22Rv1 (cell line): ENCODE measurements at regions not wholly inside any gene's neighbourhood (a gene's known extent, or its start where the extent isn't known, plus 50 kb on each side); places are given as distances from the start of the nearest gene placed in this dataset.

Source experiments
- H3K27ac ChIP-seq: fragments of 450-650 bp; 2 replicates; pipeline ENCODE4 v1.5.1; 2017
- ZFX ChIP-seq: fragments of 450-650 bp; IDR thresholded peaks from 2 replicates; pipeline ENCODE4 v1.6.1; 2017; ENCODE audit warnings: antibody characterized with exemption, borderline replicate concordance
- TF ChIP-seq, protein P1 (sequence below): fragments of 450-650 bp; IDR thresholded peaks from 2 replicates; pipeline ENCODE4 v1.5.1; 2017; ENCODE audit warnings: mild to moderate bottlenecking

DNA sequence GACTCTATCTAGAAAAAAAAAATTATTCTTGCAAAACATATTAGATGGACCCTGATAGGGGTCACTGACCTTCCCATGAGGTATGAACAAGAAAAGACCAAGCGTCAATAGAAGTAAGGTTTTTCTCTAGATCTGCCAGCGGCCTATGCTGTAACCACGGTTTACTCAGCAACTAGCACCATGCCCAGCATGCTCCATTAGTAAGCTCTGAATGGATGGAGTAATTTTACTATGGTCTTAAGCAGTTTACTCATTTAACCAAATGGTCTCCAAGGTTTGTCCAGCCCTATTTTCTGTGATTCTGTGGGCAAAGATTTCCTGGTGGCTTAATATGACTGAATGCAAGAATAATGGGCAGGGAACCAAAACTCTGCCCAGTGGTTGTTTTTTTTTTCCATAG, 113.9 kb downstream of the ADSS2 start:
- no peak for TF ChIP-seq ZFX
- TF ChIP-seq, protein P1, sequence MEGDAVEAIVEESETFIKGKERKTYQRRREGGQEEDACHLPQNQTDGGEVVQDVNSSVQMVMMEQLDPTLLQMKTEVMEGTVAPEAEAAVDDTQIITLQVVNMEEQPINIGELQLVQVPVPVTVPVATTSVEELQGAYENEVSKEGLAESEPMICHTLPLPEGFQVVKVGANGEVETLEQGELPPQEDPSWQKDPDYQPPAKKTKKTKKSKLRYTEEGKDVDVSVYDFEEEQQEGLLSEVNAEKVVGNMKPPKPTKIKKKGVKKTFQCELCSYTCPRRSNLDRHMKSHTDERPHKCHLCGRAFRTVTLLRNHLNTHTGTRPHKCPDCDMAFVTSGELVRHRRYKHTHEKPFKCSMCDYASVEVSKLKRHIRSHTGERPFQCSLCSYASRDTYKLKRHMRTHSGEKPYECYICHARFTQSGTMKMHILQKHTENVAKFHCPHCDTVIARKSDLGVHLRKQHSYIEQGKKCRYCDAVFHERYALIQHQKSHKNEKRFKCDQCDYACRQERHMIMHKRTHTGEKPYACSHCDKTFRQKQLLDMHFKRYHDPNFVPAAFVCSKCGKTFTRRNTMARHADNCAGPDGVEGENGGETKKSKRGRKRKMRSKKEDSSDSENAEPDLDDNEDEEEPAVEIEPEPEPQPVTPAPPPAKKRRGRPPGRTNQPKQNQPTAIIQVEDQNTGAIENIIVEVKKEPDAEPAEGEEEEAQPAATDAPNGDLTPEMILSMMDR, result no peak
- H3K27ac ChIP-seq, result no peak overlapping the region

DNA sequence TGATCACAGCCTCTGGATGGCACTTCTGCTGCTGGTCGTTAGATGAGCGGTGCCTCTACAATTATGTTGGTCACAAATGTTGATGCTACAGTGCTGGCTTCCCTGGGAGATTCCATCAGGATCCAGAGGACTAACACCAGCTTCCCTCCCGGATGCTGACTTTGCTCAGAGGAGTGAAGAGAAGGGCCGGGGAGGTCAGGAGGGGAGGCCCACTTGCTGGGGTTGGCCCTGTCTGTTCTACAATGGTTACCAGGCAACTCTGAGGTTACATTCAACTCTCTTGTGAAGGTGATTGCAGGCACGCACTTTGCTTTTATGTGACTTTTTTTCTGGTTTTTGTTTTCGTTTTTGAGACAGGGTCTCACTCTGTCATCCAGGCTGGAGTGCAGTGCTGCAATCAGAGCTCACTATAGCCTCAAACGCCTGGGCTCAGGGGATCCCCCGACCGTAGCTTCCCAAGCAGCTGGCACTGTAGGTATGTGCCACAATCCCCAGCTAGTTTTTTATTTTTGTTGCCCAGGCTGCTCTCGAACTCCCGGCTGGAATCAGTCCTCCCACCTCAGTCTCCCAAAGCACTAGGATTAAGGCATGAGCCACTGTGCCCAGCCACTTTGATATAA, 112.5 kb downstream of the ADSS2 start:
- no peak overlapping the region for H3K27ac ChIP-seq
- no peak for TF ChIP-seq ZFX
- TF ChIP-seq, protein P1, result no peak

DNA sequence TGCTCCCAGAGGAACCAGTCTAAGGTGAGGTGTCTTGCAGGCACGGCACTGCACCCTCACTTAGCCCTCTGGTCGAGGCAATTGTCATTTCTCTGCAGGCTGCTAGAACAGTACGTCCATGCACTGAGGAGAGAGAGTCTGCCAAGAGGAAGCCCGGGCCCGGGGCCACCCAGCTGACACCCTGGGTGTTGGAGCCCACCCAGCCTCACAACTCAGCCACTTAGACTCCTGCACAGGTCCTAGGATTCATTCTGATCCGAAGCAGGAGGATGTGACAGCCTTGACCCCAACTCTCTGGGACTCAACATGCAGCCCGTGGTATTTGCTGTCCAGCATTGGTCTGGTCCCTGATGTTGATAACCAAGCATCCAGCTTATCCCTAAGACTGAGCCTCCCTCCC, 111.9 kb downstream of the ADSS2 start:
- H3K27ac ChIP-seq, result no peak overlapping the region
- no peak for TF ChIP-seq ZFX
- TF ChIP-seq, protein P1, result no peak

DNA sequence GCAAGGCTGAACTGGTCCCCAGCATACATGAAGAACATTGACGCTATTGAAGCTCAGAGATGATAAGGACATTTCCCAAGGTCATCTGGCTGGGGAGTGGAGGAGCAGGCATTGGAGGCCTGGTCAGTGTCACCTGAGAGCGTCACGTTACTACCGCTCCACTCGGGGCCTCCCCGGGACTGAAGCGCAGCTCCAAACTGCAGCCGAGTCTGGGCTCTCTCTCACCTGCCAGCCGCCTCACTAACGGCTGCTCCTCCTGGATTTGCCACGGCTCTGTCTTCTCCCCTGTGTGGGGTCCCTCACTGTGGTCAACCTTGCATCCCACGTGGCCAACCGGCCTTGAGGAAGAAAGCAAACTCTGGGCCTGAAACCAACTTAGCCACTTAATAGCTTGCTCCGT, 111.3 kb downstream of the ADSS2 start:
- TF ChIP-seq, protein P1, result no peak
- no peak overlapping the region for H3K27ac ChIP-seq

DNA sequence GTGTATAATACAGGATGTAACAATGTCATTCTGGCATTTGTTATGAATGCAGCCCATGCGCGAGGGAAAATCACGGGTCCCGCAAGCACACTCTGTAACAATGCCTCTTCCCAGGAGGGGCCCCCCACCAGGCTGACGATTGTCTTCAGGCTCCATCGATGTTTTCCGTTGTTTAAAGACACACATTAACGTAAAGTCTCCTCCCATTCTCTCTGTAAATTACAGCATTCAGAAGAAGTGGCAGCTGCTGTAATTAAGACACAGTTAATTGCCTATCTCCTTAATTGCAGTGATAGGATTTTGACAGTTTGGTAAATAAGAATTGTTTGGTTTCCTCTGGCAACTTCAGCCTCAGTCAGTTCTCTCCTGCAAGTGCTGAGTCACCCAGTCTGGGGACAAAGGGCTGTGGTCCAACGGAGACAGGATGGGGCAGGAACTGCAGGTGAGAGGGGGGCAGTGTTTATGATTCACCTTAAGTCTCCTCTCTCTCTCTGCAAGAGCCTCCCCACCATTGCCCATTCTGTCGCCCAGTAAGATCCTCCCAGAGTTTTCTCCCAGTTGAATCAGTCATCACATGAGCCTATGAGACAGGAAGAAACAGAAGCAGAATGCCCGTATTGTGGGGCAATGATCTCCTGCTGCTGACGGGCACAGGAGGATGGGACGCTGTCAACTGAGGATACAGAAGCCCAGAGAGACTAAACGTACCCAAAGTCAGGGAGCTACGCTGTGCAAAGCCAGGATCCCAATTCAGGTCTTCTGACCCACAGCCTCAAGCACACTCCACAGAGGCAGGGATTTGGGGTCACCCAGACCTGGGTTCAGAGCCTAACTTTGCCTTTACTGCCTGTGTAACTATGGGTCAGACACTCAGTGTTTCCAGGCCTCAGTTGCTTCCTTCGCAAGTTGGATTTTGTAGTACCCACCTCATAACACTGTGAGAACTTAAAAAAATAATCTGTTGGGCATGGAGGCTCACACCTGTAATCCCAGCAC, 110.0 kb downstream of the ADSS2 start:
- no peak for TF ChIP-seq ZFX
- TF ChIP-seq, protein P1, result no peak
- no peak overlapping the region for H3K27ac ChIP-seq

DNA sequence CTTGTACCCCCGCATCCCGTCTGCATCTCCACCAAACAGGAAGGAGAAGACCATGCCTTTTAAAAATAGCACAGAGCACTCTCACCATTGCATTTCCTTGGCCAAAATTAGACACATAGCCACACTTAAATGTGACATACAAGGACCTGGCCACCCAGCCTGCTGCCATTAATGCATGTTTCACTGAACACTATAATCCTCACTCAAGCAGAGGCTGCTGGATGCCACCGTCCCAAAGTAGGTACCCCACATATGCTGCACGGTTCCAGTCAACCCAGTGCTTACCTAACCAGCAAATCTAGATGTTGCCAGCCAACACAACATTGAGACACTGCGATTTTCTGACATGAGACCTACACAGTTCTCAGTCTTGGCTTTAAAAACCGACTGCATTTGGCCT, 107.7 kb downstream of the ADSS2 start:
- no peak for TF ChIP-seq ZFX
- TF ChIP-seq, protein P1, result no peak
- no peak overlapping the region for H3K27ac ChIP-seq

DNA sequence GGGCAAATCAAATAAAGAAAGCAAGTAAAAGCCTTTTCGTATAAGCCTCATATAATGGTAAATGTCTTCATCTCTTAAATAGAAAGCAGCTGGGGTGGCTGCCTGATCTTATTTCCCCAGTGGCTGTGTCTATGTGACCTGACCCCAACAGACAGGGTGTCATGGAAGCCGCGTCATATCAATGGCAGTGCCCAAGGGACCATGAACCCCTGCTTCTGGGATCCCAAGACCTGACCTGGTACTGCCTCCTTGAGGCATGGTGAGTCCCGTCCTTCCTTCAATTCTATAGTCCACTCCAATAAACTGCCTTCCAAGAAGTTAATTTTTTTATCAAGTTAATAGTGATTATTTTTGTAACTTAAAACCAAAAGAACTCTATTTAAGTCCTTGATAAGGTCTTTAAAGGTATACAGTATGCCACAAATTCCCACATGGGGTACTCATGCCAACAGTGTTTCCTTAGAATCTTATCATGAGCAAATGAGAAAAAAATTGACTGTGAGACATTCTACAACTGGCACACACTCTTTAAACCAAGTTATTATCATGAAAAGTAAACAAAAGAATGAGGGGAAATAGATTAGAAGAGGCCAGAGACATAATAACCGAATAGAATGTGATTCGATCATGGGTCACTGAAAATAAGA, 104.6 kb downstream of the ADSS2 start:
- no peak overlapping the region for H3K27ac ChIP-seq
- TF ChIP-seq ZFX, result no peak
- TF ChIP-seq, protein P1, result no peak
